ENCODE measurements at regions not wholly inside any gene's neighbourhood (a gene's known extent, or its start where the extent isn't known, plus 50 kb on each side); places are given as distances from the start of the nearest gene placed in this dataset.

GRCh38 chr10:118496525-118496924 is 98.9 kb downstream of the PRLHR start:
- Mint-ChIP-seq H3K9me3 (peaks cover 0 to 4% (median 0%) of the 10 kb centered on the region in 11 donors), H3K27me3 (peaks cover 7 to 43% (median 24%) of the 10 kb centered on the region in 5 donors), H3K27ac (no peak overlapping the region), H3K4me1 (no peaks in the 10 kb centered on the region), H3K36me3 (no peaks in the 10 kb centered on the region), H3K4me3 (no peak overlapping the region)
- intact Hi-C loops (cut with micrococcal nuclease): no loop called here
- DNase-seq (no peak), ATAC-seq (no peak)
- no peaks in the 10 kb centered on the region for H3K27me3 ChIP-seq (ENCODE audit: control insufficient read depth in 2 of 2, insufficient read depth in 2 of 2, low read length in 2 of 2)
- no peak overlapping the region for H3K4me3 ChIP-seq (ENCODE audit: low read length)
- no peak overlapping the region for H3K27ac ChIP-seq (ENCODE audit: low read depth, low read length)
- ChIA-PET CTCF (no interaction called here), POLR2A (no interaction called here)
- H3K4me1 ChIP-seq (ENCODE audit: control insufficient read depth in 2 of 2, insufficient read depth in 2 of 2, low read length in 2 of 2): no peaks in the 10 kb centered on the region
- no peaks in the 10 kb centered on the region for H3K36me3 ChIP-seq (ENCODE audit: control insufficient read depth in 2 of 3, insufficient read depth in 3 of 3, low read length in 3 of 3)
- no peaks in the 10 kb centered on the region for H3K9me3 ChIP-seq (ENCODE audit: control insufficient read depth in 2 of 3, low read length in 3 of 3)

GRCh38 chr10:118495499-118495898 is 99.9 kb downstream of the PRLHR start:
- intact Hi-C loops (cut with micrococcal nuclease): no loop called here
- Mint-ChIP-seq H3K4me3 (no peak overlapping the region), H3K27ac (no peak overlapping the region), H3K27me3 (peaks cover 7 to 41% (median 30%) of the 10 kb centered on the region in 5 donors), H3K9me3 (peaks cover 0 to 14% (median 4%) of the 10 kb centered on the region in 11 donors), H3K4me1 (no peaks in the 10 kb centered on the region), H3K36me3 (peaks cover 0 to 6% (median 0%) of the 10 kb centered on the region in 5 donors)
- no peaks in the 10 kb centered on the region for H3K4me1 ChIP-seq (ENCODE audit: control insufficient read depth in 2 of 2, insufficient read depth in 2 of 2, low read length in 2 of 2)
- ChIA-PET CTCF (no interaction called here), POLR2A (no interaction called here)
- no peak overlapping the region for H3K27ac ChIP-seq (ENCODE audit: low read depth, low read length)
- ATAC-seq (no peak), DNase-seq (no peak)
- H3K27me3 ChIP-seq (ENCODE audit: control insufficient read depth in 2 of 2, insufficient read depth in 2 of 2, low read length in 2 of 2): no peaks in the 10 kb centered on the region
- no peak overlapping the region for H3K4me3 ChIP-seq (ENCODE audit: low read length)
- no peaks in the 10 kb centered on the region for H3K9me3 ChIP-seq (ENCODE audit: control insufficient read depth in 2 of 3, low read length in 3 of 3)
- H3K36me3 ChIP-seq (ENCODE audit: control insufficient read depth in 2 of 3, insufficient read depth in 3 of 3, low read length in 3 of 3): no peaks in the 10 kb centered on the region

GRCh38 chr10:118491055-118491454 is 104.4 kb downstream of the PRLHR start:
- intact Hi-C loops (cut with micrococcal nuclease): no loop called here
- Histone ChIP-seq H3K4me1 (ENCODE audit: control insufficient read depth in 2 of 2, insufficient read depth in 2 of 2, low read length in 2 of 2) (no peaks in the 10 kb centered on the region), H3K4me3 (ENCODE audit: low read length) (no peak overlapping the region), H3K27ac (ENCODE audit: low read depth, low read length) (no peak overlapping the region), H3K36me3 (ENCODE audit: control insufficient read depth in 2 of 3, insufficient read depth in 3 of 3, low read length in 3 of 3) (no peaks in the 10 kb centered on the region), H3K27me3 (ENCODE audit: control insufficient read depth in 2 of 2, insufficient read depth in 2 of 2, low read length in 2 of 2) (no peaks in the 10 kb centered on the region), H3K9me3 (ENCODE audit: control insufficient read depth in 2 of 3, low read length in 3 of 3) (no peaks in the 10 kb centered on the region)
- Mint-ChIP-seq H3K4me1 (no peaks in the 10 kb centered on the region), H3K27ac (no peak overlapping the region), H3K4me3 (no peak overlapping the region), H3K9me3 (peaks cover 4 to 28% (median 9%) of the 10 kb centered on the region in 11 donors), H3K27me3 (peaks cover 0 to 27% (median 14%) of the 10 kb centered on the region in 5 donors), H3K36me3 (peaks cover 0 to 7% (median 6%) of the 10 kb centered on the region in 5 donors)
- DNase-seq (no peak), ATAC-seq (no peak)
- POLR2A ChIA-PET: no interaction called here
- CTCF ChIA-PET: no interaction called here

GRCh38 chr10:118488710-118489497 is 106.5 kb downstream of the PRLHR start:
- intact Hi-C loops (cut with micrococcal nuclease): no loop called here
- Mint-ChIP-seq H3K27ac (peak overlapping the region in 1 of 9 donors; percentile 16), H3K4me3 (no peak overlapping the region), H3K4me1 (no peaks in the 10 kb centered on the region), H3K27me3 (peaks cover 0 to 21% (median 16%) of the 10 kb centered on the region in 5 donors), H3K36me3 (peaks cover 0 to 7% (median 6%) of the 10 kb centered on the region in 5 donors), H3K9me3 (peaks cover 5 to 28% (median 9%) of the 10 kb centered on the region in 11 donors)
- DNase-seq (no peak), ATAC-seq (no peak)
- no peaks in the 10 kb centered on the region for H3K27me3 ChIP-seq (ENCODE audit: control insufficient read depth in 2 of 2, insufficient read depth in 2 of 2, low read length in 2 of 2)
- ChIA-PET POLR2A (no interaction called here), CTCF (no interaction called here)
- H3K4me3 ChIP-seq (ENCODE audit: low read length): no peak overlapping the region
- no peaks in the 10 kb centered on the region for H3K4me1 ChIP-seq (ENCODE audit: control insufficient read depth in 2 of 2, insufficient read depth in 2 of 2, low read length in 2 of 2)
- no peaks in the 10 kb centered on the region for H3K36me3 ChIP-seq (ENCODE audit: control insufficient read depth in 2 of 3, insufficient read depth in 3 of 3, low read length in 3 of 3)
- H3K27ac ChIP-seq (ENCODE audit: low read depth, low read length): no peak overlapping the region
- no peaks in the 10 kb centered on the region for H3K9me3 ChIP-seq (ENCODE audit: control insufficient read depth in 2 of 3, low read length in 3 of 3)

GRCh38 chr10:118485641-118486040 is 109.8 kb downstream of the PRLHR start:
- Histone ChIP-seq H3K4me3 (ENCODE audit: low read length) (no peak overlapping the region), H3K36me3 (ENCODE audit: control insufficient read depth in 2 of 3, insufficient read depth in 3 of 3, low read length in 3 of 3) (no peaks in the 10 kb centered on the region), H3K9me3 (ENCODE audit: control insufficient read depth in 2 of 3, low read length in 3 of 3) (no peaks in the 10 kb centered on the region), H3K27ac (ENCODE audit: low read depth, low read length) (no peak overlapping the region), H3K27me3 (ENCODE audit: control insufficient read depth in 2 of 2, insufficient read depth in 2 of 2, low read length in 2 of 2) (no peaks in the 10 kb centered on the region), H3K4me1 (ENCODE audit: control insufficient read depth in 2 of 2, insufficient read depth in 2 of 2, low read length in 2 of 2) (no peaks in the 10 kb centered on the region)
- ATAC-seq (no peak), DNase-seq (no peak)
- H3K27ac Mint-ChIP-seq: peak overlapping the region in 1 of 9 donors; percentile 16
- POLR2A ChIA-PET: no interaction called here
- CTCF ChIA-PET: no interaction called here
- peaks cover 0 to 7% (median 0%) of the 10 kb centered on the region in 5 donors for H3K36me3 Mint-ChIP-seq
- peaks cover 2 to 15% (median 7%) of the 10 kb centered on the region in 11 donors for H3K9me3 Mint-ChIP-seq
- H3K27me3 Mint-ChIP-seq: peaks cover 2 to 27% (median 19%) of the 10 kb centered on the region in 5 donors
- H3K4me1 Mint-ChIP-seq: no peaks in the 10 kb centered on the region
- no peak overlapping the region for H3K4me3 Mint-ChIP-seq
- intact Hi-C loops (cut with micrococcal nuclease): no loop called here

GRCh38 chr10:118484152-118484871 is 111.1 kb downstream of the PRLHR start:
- no peaks in the 10 kb centered on the region for H3K4me1 ChIP-seq (ENCODE audit: control insufficient read depth in 2 of 2, insufficient read depth in 2 of 2, low read length in 2 of 2)
- Mint-ChIP-seq H3K9me3 (peaks cover 0 to 10% (median 4%) of the 10 kb centered on the region in 11 donors), H3K27me3 (peaks cover 4 to 27% (median 18%) of the 10 kb centered on the region in 5 donors), H3K27ac (no peak overlapping the region), H3K4me3 (no peak overlapping the region), H3K4me1 (no peaks in the 10 kb centered on the region), H3K36me3 (peaks cover 0 to 4% (median 0%) of the 10 kb centered on the region in 5 donors)
- DNase-seq (no peak), ATAC-seq (no peak)
- H3K27me3 ChIP-seq (ENCODE audit: control insufficient read depth in 2 of 2, insufficient read depth in 2 of 2, low read length in 2 of 2): no peaks in the 10 kb centered on the region
- no peaks in the 10 kb centered on the region for H3K36me3 ChIP-seq (ENCODE audit: control insufficient read depth in 2 of 3, insufficient read depth in 3 of 3, low read length in 3 of 3)
- H3K4me3 ChIP-seq (ENCODE audit: low read length): no peak overlapping the region
- H3K27ac ChIP-seq (ENCODE audit: low read depth, low read length): no peak overlapping the region
- POLR2A ChIA-PET: no interaction called here
- CTCF ChIA-PET: no interaction called here
- H3K9me3 ChIP-seq (ENCODE audit: control insufficient read depth in 2 of 3, low read length in 3 of 3): no peaks in the 10 kb centered on the region
- intact Hi-C loops (cut with micrococcal nuclease): no loop called here

Data from naive thymus-derived CD4-positive, alpha-beta T cell (primary cell).